Thyroid gland (tissue), 4 donors: ENCODE measurements at regions not wholly inside any gene's neighbourhood (a gene's known extent, or its start where the extent isn't known, plus 50 kb on each side); places are given as distances from the start of the nearest gene placed in this dataset.
A peak's percentile ranks its signal among the peaks of the same experiment; 100 is the strongest.

ENCODE experiments used
- DNase-seq, 2 donors: peaks; one replicate each; pipeline ENCODE4 v3.0.0-alpha.2; 2019
- H3K27ac ChIP-seq, 3 donors: fragments of 200-600 bp; sonication (generic); 1 replicate in 2 of 3; 2 replicates in 1 of 3; pipeline ENCODE4 v1.5.1; 2016 to 2019; ENCODE audit warnings: mild to moderate bottlenecking in 1 of 3, moderate library complexity in 1 of 3
- H3K27me3 ChIP-seq: fragments of 200-600 bp; sonication (generic); one replicate; pipeline ENCODE4 v1.5.1; 2019
- H3K36me3 ChIP-seq, 2 donors: fragments of 200-600 bp; sonication (generic); one replicate each; pipeline ENCODE4 v1.5.1; 2016 to 2019
- H3K4me1 ChIP-seq, 2 donors: fragments of 200-600 bp; sonication (generic); one replicate each; pipeline ENCODE4 v1.5.1; 2017 to 2019
- H3K4me3 ChIP-seq, 3 donors: fragments of 200-600 bp; sonication (generic); replicated peaks in 1 of 3; 1 replicate in 2 of 3; 2 replicates in 1 of 3; pipeline ENCODE4 v1.5.1; 2016; ENCODE audit warnings: mild to moderate bottlenecking in 1 of 3
- H3K9me3 ChIP-seq: fragments of 200-600 bp; sonication (generic); one replicate; pipeline ENCODE4 v1.5.1; 2017
- POLR2A ChIP-seq, 2 donors: fragments of 450-650 bp; IDR thresholded peaks; one replicate each; pipeline ENCODE4 v1.6.1; 2017; ENCODE audit warnings: antibody characterized with exemption in 2 of 2, mild to moderate bottlenecking in 2 of 2, moderate library complexity in 1 of 2
- WGBS, 2 donors: methylation state at CpG; one replicate each; pipeline ENCODE4 v1.1.5; 2017; 5-methylcytosine and 5-hydroxymethylcytosine counted together
- intact Hi-C: fragments of 100-400 bp; cut with DNase I; formaldehyde crosslinking; loops from one replicate; pipeline ENCODE4 v1.15.1; 2023
- TF ChIP-seq, protein P1 (sequence below), 6 experiments: fragments of 200-600 bp in 3 of 6; fragments of 450-650 bp in 3 of 6; sonication (generic) in 3 of 6; IDR thresholded peaks; one replicate each; pipeline ENCODE4 v1.5.1; 2016 to 2019; ENCODE audit warnings: antibody characterized with exemption in 6 of 6, mild to moderate bottlenecking in 2 of 6, inconsistent platforms in 1 of 6, moderate library complexity in 1 of 6

DNA sequence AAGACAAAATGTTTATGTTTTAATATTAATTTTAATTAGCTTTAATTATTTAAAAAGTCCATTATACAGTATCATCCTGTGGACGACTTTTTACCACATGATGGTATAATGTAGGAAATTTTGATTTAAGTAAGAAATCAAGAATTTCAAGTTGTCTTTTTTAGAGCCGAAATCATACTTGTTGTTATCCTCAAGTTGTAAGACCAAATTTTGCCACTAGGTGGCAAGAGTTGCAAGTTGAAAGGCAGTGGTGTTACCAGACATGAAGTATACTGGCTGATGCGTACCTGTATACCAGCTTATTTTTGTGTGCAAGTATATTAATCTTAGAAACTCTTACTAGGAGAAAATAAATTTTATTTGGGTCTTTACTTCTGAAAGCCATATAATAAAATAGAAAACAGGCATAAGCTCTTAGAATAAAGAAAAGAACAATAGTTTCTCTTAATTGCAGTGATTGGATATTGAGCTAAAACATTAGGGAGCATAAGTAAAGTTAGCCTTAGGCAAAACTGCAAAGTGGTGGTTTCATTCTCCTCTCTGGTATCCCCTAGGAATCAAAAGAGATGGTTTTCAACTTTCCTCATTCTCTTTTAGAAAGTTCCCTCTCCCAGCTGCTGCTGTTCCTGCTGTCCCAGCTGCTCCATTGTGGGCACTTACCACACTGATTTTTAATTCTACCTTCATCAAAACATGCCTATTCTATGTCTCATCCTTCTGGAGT lies 118.0 kb upstream of the WDFY3 start:
- Histone ChIP-seq H3K27me3 (no peaks in the 10 kb centered on the region), H3K9me3 (no peaks in the 10 kb centered on the region), H3K36me3 (no peaks in the 10 kb centered on the region), H3K4me1 (no peaks in the 10 kb centered on the region), H3K27ac (no peak overlapping the region), H3K4me3 (no peak overlapping the region)
- intact Hi-C loops: no loop called here
- DNase-seq: peak in 1 of 2 donors; percentile 6
- TF ChIP-seq, protein P1, sequence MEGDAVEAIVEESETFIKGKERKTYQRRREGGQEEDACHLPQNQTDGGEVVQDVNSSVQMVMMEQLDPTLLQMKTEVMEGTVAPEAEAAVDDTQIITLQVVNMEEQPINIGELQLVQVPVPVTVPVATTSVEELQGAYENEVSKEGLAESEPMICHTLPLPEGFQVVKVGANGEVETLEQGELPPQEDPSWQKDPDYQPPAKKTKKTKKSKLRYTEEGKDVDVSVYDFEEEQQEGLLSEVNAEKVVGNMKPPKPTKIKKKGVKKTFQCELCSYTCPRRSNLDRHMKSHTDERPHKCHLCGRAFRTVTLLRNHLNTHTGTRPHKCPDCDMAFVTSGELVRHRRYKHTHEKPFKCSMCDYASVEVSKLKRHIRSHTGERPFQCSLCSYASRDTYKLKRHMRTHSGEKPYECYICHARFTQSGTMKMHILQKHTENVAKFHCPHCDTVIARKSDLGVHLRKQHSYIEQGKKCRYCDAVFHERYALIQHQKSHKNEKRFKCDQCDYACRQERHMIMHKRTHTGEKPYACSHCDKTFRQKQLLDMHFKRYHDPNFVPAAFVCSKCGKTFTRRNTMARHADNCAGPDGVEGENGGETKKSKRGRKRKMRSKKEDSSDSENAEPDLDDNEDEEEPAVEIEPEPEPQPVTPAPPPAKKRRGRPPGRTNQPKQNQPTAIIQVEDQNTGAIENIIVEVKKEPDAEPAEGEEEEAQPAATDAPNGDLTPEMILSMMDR (IDR thresholded peaks at IDR 0.05): peak in 5 of 6 experiments; percentile 38 to 65 (median 50)
- no peak for TF ChIP-seq POLR2A (IDR thresholded peaks at IDR 0.05)
- WGBS, 2 donors: 21 to 23% methylated on average over 3 of the region's 3 CpGs

GRCh38 chr4:85086721-85087120 lies 120.2 kb upstream of the WDFY3 start:
- intact Hi-C loops: no loop called here
- no peaks in the 10 kb centered on the region for H3K9me3 ChIP-seq
- 79 to 90% methylated on average over 2 of the region's 2 CpGs for WGBS, 2 donors
- H3K27me3 ChIP-seq: no peaks in the 10 kb centered on the region
- no peak for TF ChIP-seq POLR2A (IDR thresholded peaks at IDR 0.05)
- TF ChIP-seq, protein P1 (IDR thresholded peaks at IDR 0.05): no peak
- no peak overlapping the region for H3K27ac ChIP-seq
- no peak overlapping the region for H3K4me3 ChIP-seq
- H3K4me1 ChIP-seq: no peaks in the 10 kb centered on the region
- H3K36me3 ChIP-seq: no peaks in the 10 kb centered on the region
- no peak for DNase-seq

DNA sequence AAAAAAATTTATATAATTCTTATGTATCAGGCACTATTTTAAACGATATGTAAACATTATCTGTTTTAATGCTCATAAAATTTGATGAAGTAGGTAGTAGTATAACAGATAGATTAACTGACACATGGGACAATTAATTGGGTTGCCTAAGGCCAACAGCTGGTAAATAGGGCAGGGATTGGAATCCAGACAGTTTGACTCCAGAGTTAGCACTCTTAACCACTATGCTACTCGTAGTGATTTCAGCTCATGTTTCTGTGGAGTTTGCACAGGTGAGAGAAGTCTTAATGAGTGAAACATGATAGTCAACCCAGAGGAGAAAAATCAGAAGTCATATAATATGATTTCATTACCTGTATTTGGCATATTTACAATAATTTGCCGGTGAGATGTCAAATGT lies 126.0 kb upstream of the WDFY3 start:
- 74 to 77% methylated on average over 3 of the region's 3 CpGs for WGBS, 2 donors
- H3K9me3 ChIP-seq: no peaks in the 10 kb centered on the region
- no peak for DNase-seq
- no peak overlapping the region for H3K4me3 ChIP-seq
- H3K36me3 ChIP-seq: no peaks in the 10 kb centered on the region
- intact Hi-C loops: no loop called here
- TF ChIP-seq, protein P1 (IDR thresholded peaks at IDR 0.05): no peak
- no peak for TF ChIP-seq POLR2A (IDR thresholded peaks at IDR 0.05)
- no peak overlapping the region for H3K27ac ChIP-seq
- no peaks in the 10 kb centered on the region for H3K4me1 ChIP-seq
- H3K27me3 ChIP-seq: no peaks in the 10 kb centered on the region

- Histone ChIP-seq H3K9me3 (no peaks in the 10 kb centered on the region), H3K4me1 (no peaks in the 10 kb centered on the region), H3K36me3 (no peaks in the 10 kb centered on the region), H3K27ac (no peak overlapping the region), H3K27me3 (no peaks in the 10 kb centered on the region), H3K4me3 (no peak overlapping the region)
- WGBS, 2 donors: 38 to 47% methylated on average over 1 of the region's 1 CpG
- no peak for DNase-seq
- TF ChIP-seq POLR2A (IDR thresholded peaks at IDR 0.05): no peak
- TF ChIP-seq, protein P1 (IDR thresholded peaks at IDR 0.05): no peak
- intact Hi-C loops: no loop called here
Observed at GRCh38 chr4:85092943-85093342, 126.5 kb upstream of the WDFY3 start.

DNA sequence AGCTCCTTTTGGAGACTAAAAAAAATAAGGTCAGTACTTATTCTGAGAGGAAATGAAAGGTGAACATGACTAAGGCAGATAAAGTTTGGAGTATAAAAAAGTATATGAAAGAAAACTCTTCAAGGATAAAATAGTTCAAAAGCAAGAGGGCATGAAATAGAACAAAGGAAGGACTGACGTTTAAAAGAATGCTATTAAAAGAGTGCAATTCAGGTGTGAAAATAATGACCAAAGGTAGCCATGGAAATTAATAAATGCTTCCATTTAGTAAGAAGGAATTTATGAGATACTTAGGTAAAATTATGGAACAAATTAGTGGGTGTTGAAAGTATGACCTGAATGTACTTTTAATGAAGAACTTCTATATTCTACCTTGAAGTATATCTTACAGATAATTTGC lies 128.2 kb upstream of the WDFY3 start:
- TF ChIP-seq POLR2A (IDR thresholded peaks at IDR 0.05): no peak
- no peak overlapping the region for H3K4me3 ChIP-seq
- no peaks in the 10 kb centered on the region for H3K36me3 ChIP-seq
- intact Hi-C loops: no loop called here
- no peaks in the 10 kb centered on the region for H3K27me3 ChIP-seq
- 52 to 58% methylated on average over 1 of the region's 1 CpG for WGBS, 2 donors
- no peak for DNase-seq
- H3K9me3 ChIP-seq: no peaks in the 10 kb centered on the region
- no peak overlapping the region for H3K27ac ChIP-seq
- no peaks in the 10 kb centered on the region for H3K4me1 ChIP-seq
